Cardiac septum (tissue), 1 donor: ENCODE measurements at regions not wholly inside any gene's neighbourhood (a gene's known extent, or its start where the extent isn't known, plus 50 kb on each side); places are given as distances from the start of the nearest gene placed in this dataset.

Source experiments
- DNase-seq: peaks from one replicate; pipeline ENCODE4 v3.0.0-alpha.2; 2020; ENCODE audit warnings: low spot score
- intact Hi-C: fragments of 100-400 bp; cut with DNase I; formaldehyde crosslinking; loops from one replicate; pipeline ENCODE4 v1.14.0; 2022
- donor health status: DM: no; HTN: no; CAD: no.

- intact Hi-C loops: no loop called here
- DNase-seq: no peak
Observed at GRCh38 chr4:108256538-108256937, 87.8 kb upstream of the LEF1 start.

- intact Hi-C loops: no loop called here
- no peak for DNase-seq
Observed at GRCh38 chr4:108255203-108255747, 86.5 kb upstream of the LEF1 start.

GRCh38 chr4:108249397-108249796, 80.7 kb upstream of the LEF1 start:
- intact Hi-C loops: no loop called here
- no peak for DNase-seq

- intact Hi-C loops: no loop called here
- DNase-seq: no peak
Observed at GRCh38 chr4:108247387-108248049, 78.8 kb upstream of the LEF1 start.

- no peak for DNase-seq
- intact Hi-C loops: no loop called here
Observed at GRCh38 chr4:108244606-108245005, 75.9 kb upstream of the LEF1 start.

- intact Hi-C loops: no loop called here
- no peak for DNase-seq
Observed at GRCh38 chr4:108240366-108240765, 71.6 kb upstream of the LEF1 start.

GRCh38 chr4:108237693-108238092, 69.0 kb upstream of the LEF1 start:
- intact Hi-C loops: no loop called here
- no peak for DNase-seq

GRCh38 chr4:108236264-108236663, 67.5 kb upstream of the LEF1 start:
- intact Hi-C loops: no loop called here
- DNase-seq: no peak

- intact Hi-C loops: no loop called here
- DNase-seq: no peak
Observed at GRCh38 chr4:108227923-108228322, 59.2 kb upstream of the LEF1 start.

- intact Hi-C loops: no loop called here
- no peak for DNase-seq
Observed at GRCh38 chr4:108224611-108225053, 55.9 kb upstream of the LEF1 start.

GRCh38 chr4:108223313-108223712, 54.6 kb upstream of the LEF1 start:
- DNase-seq: no peak
- intact Hi-C loops: no loop called here

GRCh38 chr4:108219998-108220397, 51.3 kb upstream of the LEF1 start:
- no peak for DNase-seq
- intact Hi-C loops: no loop called here
